OCI-LY1 (cell line): ENCODE measurements at regions not wholly inside any gene's neighbourhood (a gene's known extent, or its start where the extent isn't known, plus 50 kb on each side); places are given as distances from the start of the nearest gene placed in this dataset.

Experiments used
- H2AFZ ChIP-seq: fragments of 200-600 bp; sonication (generic), shearing (Covaris generic); 2 replicates; pipeline ENCODE4 v1.6.0; 2014; ENCODE audit warnings: antibody characterized with exemption, mild to moderate bottlenecking, low read length
- H3F3A ChIP-seq: fragments of 200-600 bp; sonication (generic), shearing (Covaris generic); 2 replicates; pipeline ENCODE4 v1.6.0; 2014; ENCODE audit warnings: mild to moderate bottlenecking, antibody characterized with exemption, low read length, moderate library complexity; ENCODE audit not compliant: insufficient read depth
- H3K27ac ChIP-seq: fragments of 200-600 bp; sonication (generic); 2 replicates; pipeline ENCODE4 v1.5.1; 2014; ENCODE audit warnings: low read length, mixed run types, mild to moderate bottlenecking, low read depth; ENCODE audit not compliant: poor library complexity, severe bottlenecking
- H3K27me3 ChIP-seq: fragments of 200-600 bp; sonication (generic); 2 replicates; pipeline ENCODE4 v1.6.0; 2014; ENCODE audit warnings: antibody characterized with exemption, mild to moderate bottlenecking, low read length, moderate library complexity; ENCODE audit not compliant: insufficient read depth
- H3K36me3 ChIP-seq: fragments of 200-600 bp; sonication (generic); 2 replicates; pipeline ENCODE4 v1.6.1; 2014; ENCODE audit warnings: mild to moderate bottlenecking, antibody characterized with exemption, low read length, moderate library complexity, mixed read lengths; ENCODE audit not compliant: insufficient read depth
- H3K4me1 ChIP-seq: fragments of 200-600 bp; sonication (generic); 2 replicates; pipeline ENCODE4 v1.5.1; 2014; ENCODE audit warnings: mild to moderate bottlenecking, low read length, moderate library complexity; ENCODE audit not compliant: insufficient read depth, severe bottlenecking
- H3K4me2 ChIP-seq: fragments of 200-600 bp; sonication (generic), shearing (Covaris generic); 2 replicates; pipeline ENCODE4 v1.6.1; 2014; ENCODE audit warnings: low read length
- H3K4me3 ChIP-seq: fragments of 200-600 bp; sonication (generic); 2 replicates; pipeline ENCODE4 v1.5.1; 2014; ENCODE audit warnings: low read length, low read depth, mild to moderate bottlenecking, mixed read lengths; ENCODE audit not compliant: poor library complexity, severe bottlenecking
- H3K79me2 ChIP-seq: fragments of 200-600 bp; shearing (Covaris generic); 2 replicates; pipeline ENCODE4 v1.6.1; 2016; ENCODE audit warnings: mixed run types, low read length, mixed read lengths; ENCODE audit not compliant: insufficient read depth
- H3K9ac ChIP-seq: fragments of 200-600 bp; sonication (generic), shearing (Covaris generic); 2 replicates; pipeline ENCODE4 v1.6.1; 2014; ENCODE audit warnings: mild to moderate bottlenecking, low read length, mixed read lengths
- H3K9me2 ChIP-seq: fragments of 200-600 bp; sonication (generic), shearing (Covaris generic); 2 replicates; pipeline ENCODE4 v1.6.1; 2014; ENCODE audit warnings: low read depth, mild to moderate bottlenecking, low read length, mixed read lengths
- H3K9me3 ChIP-seq: fragments of 200-600 bp; shearing (Covaris generic); 2 replicates; pipeline ENCODE4 v1.6.1; 2014; ENCODE audit warnings: low read length, mixed read lengths
- H4K20me1 ChIP-seq: fragments of 200-600 bp; sonication (generic), shearing (Covaris generic); 2 replicates; pipeline ENCODE4 v1.6.0; 2016; ENCODE audit warnings: mild to moderate bottlenecking, low read length; ENCODE audit not compliant: insufficient read depth
- EZH2 ChIP-seq: fragments of 200-600 bp; sonication (generic), shearing (Covaris generic); IDR thresholded peaks from 2 replicates; pipeline ENCODE4 v1.8.0; 2017; ENCODE audit warnings: borderline replicate concordance, mixed run types, mild to moderate bottlenecking, antibody characterized with exemption, low read length, moderate library complexity, mixed read lengths
- TF ChIP-seq, protein P1 (sequence below): fragments of 200-600 bp; sonication (generic), shearing (Covaris generic); IDR thresholded peaks from 2 replicates; pipeline ENCODE4 v1.5.1; 2017; ENCODE audit warnings: mild to moderate bottlenecking, antibody characterized with exemption, low read length, moderate library complexity, mixed read lengths

DNA sequence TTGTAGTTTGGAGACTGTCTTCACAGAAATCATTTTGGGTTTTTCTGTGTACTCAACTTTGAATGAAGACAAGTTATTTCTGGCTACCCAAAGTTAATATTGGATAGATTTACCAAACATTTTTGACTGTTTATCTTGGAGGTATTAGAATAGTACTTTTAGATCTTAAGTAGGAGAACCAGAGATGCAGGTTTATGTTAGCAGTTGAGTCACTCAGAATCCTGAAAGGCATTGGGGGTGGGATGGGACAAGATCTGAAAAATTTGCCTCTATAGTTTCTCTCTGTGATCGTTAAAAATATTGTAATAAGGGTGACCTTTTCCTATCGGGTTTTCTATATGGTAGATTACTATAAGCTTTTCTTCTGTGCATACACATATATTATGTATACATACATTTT lies 112.3 kb downstream of the TTC6 start:
- Histone ChIP-seq H3K79me2 (no peaks in the 10 kb centered on the region), H3K9ac (no peak overlapping the region), H3K4me3 (no peak overlapping the region), H3K4me2 (no peak overlapping the region), H3K9me2 (no peaks in the 10 kb centered on the region), H3K36me3 (no peaks in the 10 kb centered on the region), H3K27ac (no peak overlapping the region), H4K20me1 (no peaks in the 10 kb centered on the region), H3K27me3 (no peaks in the 10 kb centered on the region), H3K4me1 (no peaks in the 10 kb centered on the region), H3F3A (no peaks in the 10 kb centered on the region), H3K9me3 (no peaks in the 10 kb centered on the region), H2AFZ (no peak overlapping the region)
- TF ChIP-seq, protein P1, sequence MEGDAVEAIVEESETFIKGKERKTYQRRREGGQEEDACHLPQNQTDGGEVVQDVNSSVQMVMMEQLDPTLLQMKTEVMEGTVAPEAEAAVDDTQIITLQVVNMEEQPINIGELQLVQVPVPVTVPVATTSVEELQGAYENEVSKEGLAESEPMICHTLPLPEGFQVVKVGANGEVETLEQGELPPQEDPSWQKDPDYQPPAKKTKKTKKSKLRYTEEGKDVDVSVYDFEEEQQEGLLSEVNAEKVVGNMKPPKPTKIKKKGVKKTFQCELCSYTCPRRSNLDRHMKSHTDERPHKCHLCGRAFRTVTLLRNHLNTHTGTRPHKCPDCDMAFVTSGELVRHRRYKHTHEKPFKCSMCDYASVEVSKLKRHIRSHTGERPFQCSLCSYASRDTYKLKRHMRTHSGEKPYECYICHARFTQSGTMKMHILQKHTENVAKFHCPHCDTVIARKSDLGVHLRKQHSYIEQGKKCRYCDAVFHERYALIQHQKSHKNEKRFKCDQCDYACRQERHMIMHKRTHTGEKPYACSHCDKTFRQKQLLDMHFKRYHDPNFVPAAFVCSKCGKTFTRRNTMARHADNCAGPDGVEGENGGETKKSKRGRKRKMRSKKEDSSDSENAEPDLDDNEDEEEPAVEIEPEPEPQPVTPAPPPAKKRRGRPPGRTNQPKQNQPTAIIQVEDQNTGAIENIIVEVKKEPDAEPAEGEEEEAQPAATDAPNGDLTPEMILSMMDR, result no peak
- no peak for TF ChIP-seq EZH2

DNA sequence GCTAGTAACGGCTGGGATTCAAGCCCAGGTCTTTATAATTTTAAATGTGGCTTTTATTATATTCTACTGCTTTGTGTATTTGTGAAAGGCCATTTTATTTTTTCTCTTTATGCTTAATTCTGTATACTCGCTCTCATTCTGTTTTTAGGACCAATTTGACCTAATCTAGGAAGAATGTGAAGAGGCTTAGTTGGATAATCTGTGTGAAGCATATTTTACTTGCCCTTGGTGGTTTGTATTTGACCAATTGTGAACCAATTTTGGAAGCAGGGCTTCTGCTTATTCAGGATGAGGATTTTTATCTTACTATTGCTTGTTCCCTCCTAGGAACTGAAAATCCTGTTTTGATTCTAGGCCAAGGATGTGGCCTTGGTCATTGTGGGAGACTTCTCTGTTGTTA lies 113.1 kb downstream of the TTC6 start:
- no peaks in the 10 kb centered on the region for H3K4me1 ChIP-seq
- H3K27ac ChIP-seq, result no peak overlapping the region
- no peak overlapping the region for H3K9ac ChIP-seq
- no peaks in the 10 kb centered on the region for H3K27me3 ChIP-seq
- no peak overlapping the region for H3K4me2 ChIP-seq
- H2AFZ ChIP-seq, result no peak overlapping the region
- no peaks in the 10 kb centered on the region for H3K9me3 ChIP-seq
- TF ChIP-seq EZH2, result no peak
- TF ChIP-seq, protein P1, result no peak
- H3F3A ChIP-seq, result no peaks in the 10 kb centered on the region
- no peaks in the 10 kb centered on the region for H3K79me2 ChIP-seq
- H3K4me3 ChIP-seq, result no peak overlapping the region
- no peaks in the 10 kb centered on the region for H3K9me2 ChIP-seq
- no peaks in the 10 kb centered on the region for H4K20me1 ChIP-seq
- H3K36me3 ChIP-seq, result no peaks in the 10 kb centered on the region

DNA sequence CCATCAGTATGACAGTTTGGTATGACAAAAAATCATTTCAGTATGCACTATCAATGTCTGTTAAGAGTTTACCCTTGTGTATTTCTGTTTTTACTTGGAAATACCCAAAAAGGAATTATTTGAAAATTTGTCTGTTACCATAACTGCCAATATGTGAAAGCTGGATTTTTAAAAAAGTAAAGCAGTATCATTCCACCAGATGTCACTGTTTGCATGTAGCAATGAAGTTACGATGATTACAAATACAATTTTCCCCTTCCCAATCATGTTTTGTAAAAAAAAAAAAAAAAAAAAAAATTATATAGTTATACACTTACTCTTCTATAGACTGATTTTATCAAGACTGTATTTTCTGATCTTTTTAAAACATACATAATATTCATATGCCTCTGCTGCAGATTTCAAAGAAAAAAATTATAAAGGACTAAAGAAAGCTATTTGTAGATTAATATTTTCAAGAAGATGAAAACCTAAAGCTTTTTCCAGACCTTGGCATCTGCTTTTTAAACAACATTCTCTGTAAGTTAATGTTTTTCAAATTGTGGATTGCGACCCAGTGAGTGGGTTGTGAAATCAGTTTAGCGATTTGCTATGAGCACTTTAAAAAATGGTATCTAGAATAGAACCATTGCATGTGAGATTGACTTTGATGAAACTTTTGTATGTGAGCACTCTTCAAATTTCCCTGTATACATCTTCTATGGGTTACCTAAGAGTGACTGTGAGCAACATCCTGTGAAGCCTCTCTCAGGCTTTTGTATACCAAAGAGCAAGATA lies 114.2 kb downstream of the TTC6 start:
- H3K9me3 ChIP-seq, result no peaks in the 10 kb centered on the region
- H3K27me3 ChIP-seq, result no peaks in the 10 kb centered on the region
- H2AFZ ChIP-seq, result no peak overlapping the region
- H3K79me2 ChIP-seq, result no peaks in the 10 kb centered on the region
- H3K4me2 ChIP-seq, result no peak overlapping the region
- H3K4me3 ChIP-seq, result no peak overlapping the region
- no peaks in the 10 kb centered on the region for H3K36me3 ChIP-seq
- H4K20me1 ChIP-seq, result no peaks in the 10 kb centered on the region
- no peak overlapping the region for H3K27ac ChIP-seq
- no peak overlapping the region for H3K9ac ChIP-seq
- TF ChIP-seq EZH2, result no peak
- TF ChIP-seq, protein P1, result peak; percentile 38
- no peaks in the 10 kb centered on the region for H3F3A ChIP-seq
- H3K4me1 ChIP-seq, result no peaks in the 10 kb centered on the region
- H3K9me2 ChIP-seq, result no peaks in the 10 kb centered on the region
